ENCODE measurements at regions not wholly inside any gene's neighbourhood (a gene's known extent, or its start where the extent isn't known, plus 50 kb on each side); places are given as distances from the start of the nearest gene placed in this dataset.
A peak's percentile ranks its signal among the peaks of the same experiment; 100 is the strongest.

GRCh38 chr9:31823365-31823764, 561.1 kb upstream of the ACO1 start:
- no peak overlapping the region for H3K9ac ChIP-seq (ENCODE audit: insufficient read length, low read depth)
- H3K4me3 ChIP-seq (ENCODE audit: insufficient read length, low read depth), result no peak overlapping the region
- no peaks in the 10 kb centered on the region for H3K36me3 ChIP-seq (ENCODE audit: insufficient read depth, insufficient read length, low read length)
- no peaks in the 10 kb centered on the region for H3K4me1 ChIP-seq (ENCODE audit: insufficient read depth, insufficient read length)
- H3K27me3 ChIP-seq (ENCODE audit: insufficient read depth, insufficient read length), result no peaks in the 10 kb centered on the region
- TF ChIP-seq ZNF274 (IDR thresholded peaks at IDR 0.05; ENCODE audit: low read depth, low read length) (no peak), SUZ12 (IDR thresholded peaks at IDR 0.05; ENCODE audit: extremely low read depth, insufficient read depth, insufficient read length) (no peak), YY1 (IDR thresholded peaks at IDR 0.05; ENCODE audit: insufficient read depth, insufficient read length) (no peak)
- DNase-seq (ENCODE audit: low read depth, low spot score), result no peak
- peaks cover 14% of the 10 kb centered on the region; the same call in 1 of the 2 replicates for H3K9me3 ChIP-seq (ENCODE audit: insufficient read depth, low read length)

- H3K9me3 ChIP-seq (ENCODE audit: insufficient read depth, low read length), result peaks cover 14% of the 10 kb centered on the region; the same call in 1 of the 2 replicates
- no peaks in the 10 kb centered on the region for H3K27me3 ChIP-seq (ENCODE audit: insufficient read depth, insufficient read length)
- H3K4me1 ChIP-seq (ENCODE audit: insufficient read depth, insufficient read length), result no peaks in the 10 kb centered on the region
- no peak for DNase-seq (ENCODE audit: low read depth, low spot score)
- TF ChIP-seq SUZ12 (IDR thresholded peaks at IDR 0.05; ENCODE audit: extremely low read depth, insufficient read depth, insufficient read length) (no peak), YY1 (IDR thresholded peaks at IDR 0.05; ENCODE audit: insufficient read depth, insufficient read length) (no peak), ZNF274 (IDR thresholded peaks at IDR 0.05; ENCODE audit: low read depth, low read length) (no peak)
- H3K9ac ChIP-seq (ENCODE audit: insufficient read length, low read depth), result no peak overlapping the region
- no peak overlapping the region for H3K4me3 ChIP-seq (ENCODE audit: insufficient read length, low read depth)
- no peaks in the 10 kb centered on the region for H3K36me3 ChIP-seq (ENCODE audit: insufficient read depth, insufficient read length, low read length)
Observed at GRCh38 chr9:31824860-31825259, 559.6 kb upstream of the ACO1 start.

- no peak for DNase-seq (ENCODE audit: low read depth, low spot score)
- Histone ChIP-seq H3K9me3 (ENCODE audit: insufficient read depth, low read length) (no peaks in the 10 kb centered on the region), H3K4me3 (ENCODE audit: insufficient read length, low read depth) (no peak overlapping the region), H3K9ac (ENCODE audit: insufficient read length, low read depth) (no peak overlapping the region), H3K36me3 (ENCODE audit: insufficient read depth, insufficient read length, low read length) (no peaks in the 10 kb centered on the region), H3K27me3 (ENCODE audit: insufficient read depth, insufficient read length) (no peaks in the 10 kb centered on the region), H3K4me1 (ENCODE audit: insufficient read depth, insufficient read length) (no peaks in the 10 kb centered on the region)
- no peak for TF ChIP-seq ZNF274 (IDR thresholded peaks at IDR 0.05; ENCODE audit: low read depth, low read length)
Observed at GRCh38 chr9:31837211-31837610, 547.2 kb upstream of the ACO1 start.

GRCh38 chr9:31839273-31839672, 545.2 kb upstream of the ACO1 start:
- no peaks in the 10 kb centered on the region for H3K4me1 ChIP-seq (ENCODE audit: insufficient read depth, insufficient read length)
- TF ChIP-seq ZNF274 (IDR thresholded peaks at IDR 0.05; ENCODE audit: low read depth, low read length), result no peak
- TF ChIP-seq SUZ12 (IDR thresholded peaks at IDR 0.05; ENCODE audit: extremely low read depth, insufficient read depth, insufficient read length), result no peak
- no peak for TF ChIP-seq YY1 (IDR thresholded peaks at IDR 0.05; ENCODE audit: insufficient read depth, insufficient read length)
- H3K9me3 ChIP-seq (ENCODE audit: insufficient read depth, low read length), result no peaks in the 10 kb centered on the region
- no peaks in the 10 kb centered on the region for H3K27me3 ChIP-seq (ENCODE audit: insufficient read depth, insufficient read length)
- H3K9ac ChIP-seq (ENCODE audit: insufficient read length, low read depth), result no peak overlapping the region
- H3K4me3 ChIP-seq (ENCODE audit: insufficient read length, low read depth), result no peak overlapping the region
- DNase-seq (ENCODE audit: low read depth, low spot score), result no peak
- H3K36me3 ChIP-seq (ENCODE audit: insufficient read depth, insufficient read length, low read length), result no peaks in the 10 kb centered on the region

GRCh38 chr9:31840702-31841101, 543.7 kb upstream of the ACO1 start:
- no peak for TF ChIP-seq ZNF274 (IDR thresholded peaks at IDR 0.05; ENCODE audit: low read depth, low read length)
- no peak for TF ChIP-seq SUZ12 (IDR thresholded peaks at IDR 0.05; ENCODE audit: extremely low read depth, insufficient read depth, insufficient read length)
- no peak for TF ChIP-seq YY1 (IDR thresholded peaks at IDR 0.05; ENCODE audit: insufficient read depth, insufficient read length)
- H3K4me1 ChIP-seq (ENCODE audit: insufficient read depth, insufficient read length), result no peaks in the 10 kb centered on the region
- no peak for DNase-seq (ENCODE audit: low read depth, low spot score)
- no peaks in the 10 kb centered on the region for H3K27me3 ChIP-seq (ENCODE audit: insufficient read depth, insufficient read length)
- no peak overlapping the region for H3K4me3 ChIP-seq (ENCODE audit: insufficient read length, low read depth)
- H3K9ac ChIP-seq (ENCODE audit: insufficient read length, low read depth), result no peak overlapping the region
- H3K9me3 ChIP-seq (ENCODE audit: insufficient read depth, low read length), result no peaks in the 10 kb centered on the region
- H3K36me3 ChIP-seq (ENCODE audit: insufficient read depth, insufficient read length, low read length), result no peaks in the 10 kb centered on the region

- H3K9ac ChIP-seq (ENCODE audit: insufficient read length, low read depth), result no peak overlapping the region
- H3K4me3 ChIP-seq (ENCODE audit: insufficient read length, low read depth), result no peak overlapping the region
- no peak for DNase-seq (ENCODE audit: low read depth, low spot score)
Observed at GRCh38 chr9:31847963-31848362, 536.5 kb upstream of the ACO1 start.

GRCh38 chr9:31848505-31849285, 535.7 kb upstream of the ACO1 start:
- DNase-seq (ENCODE audit: low read depth, low spot score), result peak; percentile 42
- H3K4me3 ChIP-seq (ENCODE audit: insufficient read length, low read depth), result peak overlapping the region; percentile 68
- H3K9ac ChIP-seq (ENCODE audit: insufficient read length, low read depth), result peak overlapping the region; percentile 76

More at GRCh38 chr9:31847963-31848362, 536.5 kb upstream of the ACO1 start:
- peaks cover 8% of the 10 kb centered on the region for H3K36me3 ChIP-seq (ENCODE audit: insufficient read depth, insufficient read length, low read length)
- H3K9me3 ChIP-seq (ENCODE audit: insufficient read depth, low read length), result no peaks in the 10 kb centered on the region
- no peaks in the 10 kb centered on the region for H3K27me3 ChIP-seq (ENCODE audit: insufficient read depth, insufficient read length)
- TF ChIP-seq ZNF274 (IDR thresholded peaks at IDR 0.05; ENCODE audit: low read depth, low read length) (no peak), YY1 (IDR thresholded peaks at IDR 0.05; ENCODE audit: insufficient read depth, insufficient read length) (no peak), SUZ12 (IDR thresholded peaks at IDR 0.05; ENCODE audit: extremely low read depth, insufficient read depth, insufficient read length) (no peak)
- H3K4me1 ChIP-seq (ENCODE audit: insufficient read depth, insufficient read length), result no peaks in the 10 kb centered on the region

More at GRCh38 chr9:31848505-31849285, 535.7 kb upstream of the ACO1 start:
- Histone ChIP-seq H3K4me1 (ENCODE audit: insufficient read depth, insufficient read length) (no peaks in the 10 kb centered on the region), H3K27me3 (ENCODE audit: insufficient read depth, insufficient read length) (no peaks in the 10 kb centered on the region), H3K9me3 (ENCODE audit: insufficient read depth, low read length) (no peaks in the 10 kb centered on the region; the same call in 1 of the 2 replicates), H3K36me3 (ENCODE audit: insufficient read depth, insufficient read length, low read length) (peaks cover 12% of the 10 kb centered on the region)
- no peak for TF ChIP-seq YY1 (IDR thresholded peaks at IDR 0.05; ENCODE audit: insufficient read depth, insufficient read length)
- TF ChIP-seq ZNF274 (IDR thresholded peaks at IDR 0.05; ENCODE audit: low read depth, low read length), result no peak
- TF ChIP-seq SUZ12 (IDR thresholded peaks at IDR 0.05; ENCODE audit: extremely low read depth, insufficient read depth, insufficient read length), result no peak

All from NT2/D1 (cell line).